GM21619 (cell line): ENCODE measurements at regions not wholly inside any gene's neighbourhood (a gene's known extent, or its start where the extent isn't known, plus 50 kb on each side); places are given as distances from the start of the nearest gene placed in this dataset.

ENCODE experiments used
- ATAC-seq: cut with Tn5 transposase; IDR thresholded peaks from one replicate; pipeline ENCODE4 v1.9.1; 2021; ENCODE audit not compliant: unreplicated experiment

- no peak for ATAC-seq
Measured at GRCh38 chr22:49079743-49080500, 747.8 kb downstream of the BRD1 start.

GRCh38 chr22:49079027-49079725, 748.5 kb downstream of the BRD1 start:
- no peak for ATAC-seq

DNA sequence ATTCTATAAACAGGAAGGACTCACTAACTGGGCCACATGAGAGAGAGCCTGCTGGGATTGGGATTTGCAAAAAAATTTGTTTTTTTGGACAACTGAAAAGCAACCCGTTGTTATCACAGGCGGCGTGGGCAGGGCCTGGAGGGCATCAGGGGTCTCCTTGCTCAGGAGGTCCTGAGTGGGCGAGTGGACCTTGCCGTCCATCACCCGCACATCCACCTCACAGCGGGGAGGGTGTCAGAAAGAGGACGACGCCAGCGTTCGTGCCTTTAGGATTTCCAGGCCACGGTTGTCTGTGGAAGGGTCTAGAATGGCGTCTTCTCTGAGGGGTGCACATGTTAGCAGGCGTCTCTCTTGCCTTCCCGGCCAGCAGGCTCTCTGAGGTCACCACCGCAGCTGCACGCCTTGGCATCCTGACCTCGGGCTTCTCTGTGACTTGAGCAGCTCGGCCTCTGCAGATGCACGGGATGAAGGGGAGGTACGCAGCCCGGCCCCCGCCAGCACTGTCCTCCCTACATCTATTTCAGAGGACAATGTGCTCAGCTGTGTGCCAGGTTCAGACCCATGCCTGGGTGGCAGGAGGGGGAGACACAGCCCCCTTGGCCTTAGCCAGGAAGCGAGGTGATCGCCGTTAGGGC, 749.5 kb downstream of the BRD1 start:
- ATAC-seq, result no peak

DNA sequence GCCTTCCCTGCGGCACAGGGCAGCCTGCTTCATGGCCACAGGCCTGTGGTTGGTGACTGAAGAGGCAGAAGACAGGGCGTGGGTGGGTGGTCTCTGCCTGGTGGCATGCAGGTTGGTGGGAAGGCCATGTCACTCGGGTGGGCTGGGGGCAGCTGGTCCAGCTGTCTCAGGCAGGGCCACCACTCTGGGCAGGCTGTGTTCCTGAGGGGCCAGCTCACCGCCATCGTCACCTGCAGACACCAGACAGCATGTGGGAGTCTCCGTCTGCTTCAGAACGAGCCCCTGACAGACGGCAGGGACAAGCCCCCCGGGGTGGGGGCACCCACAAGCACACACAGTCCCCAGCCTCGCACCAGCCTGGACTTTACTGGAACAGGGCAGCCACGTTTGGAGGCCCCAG, 750.1 kb downstream of the BRD1 start:
- ATAC-seq, result no peak

DNA sequence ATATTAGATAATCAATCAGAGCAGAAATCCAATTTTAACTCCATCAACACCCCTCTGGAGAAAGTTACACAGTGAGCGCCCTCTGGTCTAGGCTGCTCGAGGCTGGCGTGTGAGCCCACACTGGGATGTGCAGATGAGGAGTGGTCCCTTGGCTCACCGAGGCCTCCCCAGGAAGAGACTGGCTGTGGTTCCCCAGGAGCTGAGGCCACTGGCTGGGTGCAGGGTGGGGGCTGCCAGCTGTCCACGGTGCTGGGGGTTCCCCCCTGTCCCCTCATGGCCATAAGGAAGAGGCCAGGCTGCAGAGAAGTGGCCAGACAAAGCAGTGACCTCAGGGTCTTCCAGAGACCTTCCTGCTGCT, 750.7 kb downstream of the BRD1 start:
- ATAC-seq, result no peak

- no peak for ATAC-seq
Measured at GRCh38 chr22:49076300-49077035, 751.2 kb downstream of the BRD1 start.

- no peak for ATAC-seq
Measured at GRCh38 chr22:49075150-49075549, 752.5 kb downstream of the BRD1 start.

DNA sequence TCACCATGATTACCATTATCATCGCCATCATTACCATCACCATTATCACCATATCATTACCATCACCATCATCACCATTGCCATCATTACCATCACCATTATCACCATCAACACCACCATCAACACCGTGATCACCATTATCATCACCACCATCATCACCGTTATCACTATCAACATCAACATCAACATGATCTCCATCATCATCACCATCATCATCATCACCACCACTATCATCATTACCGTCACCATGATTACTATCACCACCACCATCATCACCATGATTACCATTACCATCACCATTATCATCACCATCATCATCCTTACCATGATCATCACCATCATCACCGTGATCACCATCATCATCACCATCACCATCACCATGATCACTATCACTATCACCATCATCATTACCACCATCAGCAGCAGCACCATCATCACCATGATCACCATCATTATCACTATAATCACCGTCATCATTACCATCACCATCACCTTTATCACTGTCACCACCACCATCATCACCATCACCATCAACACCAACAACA, 753.7 kb downstream of the BRD1 start:
- no peak for ATAC-seq

DNA sequence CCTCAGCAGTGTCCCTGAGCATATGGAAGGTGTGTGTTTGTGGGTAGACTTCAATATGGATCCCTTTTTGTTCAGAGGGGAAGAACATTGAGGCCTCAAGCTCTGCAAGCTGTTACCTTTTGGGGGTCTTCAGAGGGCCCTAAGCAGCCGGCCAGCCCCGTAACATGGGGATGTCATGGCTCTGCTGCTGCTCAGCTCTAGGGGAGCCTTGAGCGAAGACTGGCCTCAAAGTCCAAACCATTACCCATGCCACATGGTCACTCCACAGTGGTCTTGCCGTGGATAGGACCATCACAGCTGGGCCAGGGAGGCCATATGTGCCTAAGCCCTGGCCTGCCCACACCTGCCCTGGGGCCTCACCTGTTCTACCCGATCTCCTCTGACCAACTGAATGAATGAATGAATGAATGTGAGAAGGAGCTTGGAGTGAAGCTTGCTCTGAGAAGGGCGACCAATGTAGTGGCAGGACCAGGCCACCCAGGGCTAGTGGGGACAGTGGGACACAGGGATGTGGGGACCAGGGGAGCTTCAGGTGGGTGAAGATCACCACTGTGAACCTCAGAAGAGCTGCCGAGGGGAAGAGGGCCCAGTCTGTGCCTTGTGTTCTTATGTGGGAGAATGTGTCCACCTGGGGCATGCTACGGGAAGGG, 754.6 kb downstream of the BRD1 start:
- no peak for ATAC-seq

- ATAC-seq, result no peak
Measured at GRCh38 chr22:49070501-49070900, 757.2 kb downstream of the BRD1 start.

DNA sequence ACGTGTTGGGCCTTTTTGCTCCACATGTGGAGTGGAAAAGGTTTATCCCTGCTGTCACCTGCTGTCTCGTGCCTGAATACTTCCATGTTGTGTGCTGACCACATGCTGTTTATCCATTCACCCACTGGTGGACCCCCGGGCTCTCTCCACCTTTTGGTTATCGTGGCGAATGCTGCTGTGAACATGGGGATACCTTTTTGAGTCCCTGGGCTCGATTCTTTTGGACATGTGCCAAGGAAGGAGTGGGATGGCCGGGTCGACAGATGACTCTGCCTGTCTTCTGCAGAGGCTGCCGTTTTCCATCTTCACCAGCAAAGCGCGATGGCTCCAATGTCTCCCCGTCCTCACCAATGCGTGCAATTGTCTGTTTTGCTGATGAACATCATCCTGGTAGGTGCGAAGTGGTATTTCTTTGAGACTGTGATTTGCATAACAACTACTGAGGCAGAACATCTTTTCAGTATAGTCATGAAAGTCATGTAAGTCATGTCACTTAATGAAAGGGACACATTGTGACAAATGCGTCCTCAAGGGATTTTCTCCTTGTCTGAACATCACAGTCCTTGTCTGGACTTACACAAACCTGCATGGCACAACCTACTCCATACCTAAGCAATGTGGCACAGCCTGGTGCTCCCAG, 758.7 kb downstream of the BRD1 start:
- ATAC-seq, result no peak

DNA sequence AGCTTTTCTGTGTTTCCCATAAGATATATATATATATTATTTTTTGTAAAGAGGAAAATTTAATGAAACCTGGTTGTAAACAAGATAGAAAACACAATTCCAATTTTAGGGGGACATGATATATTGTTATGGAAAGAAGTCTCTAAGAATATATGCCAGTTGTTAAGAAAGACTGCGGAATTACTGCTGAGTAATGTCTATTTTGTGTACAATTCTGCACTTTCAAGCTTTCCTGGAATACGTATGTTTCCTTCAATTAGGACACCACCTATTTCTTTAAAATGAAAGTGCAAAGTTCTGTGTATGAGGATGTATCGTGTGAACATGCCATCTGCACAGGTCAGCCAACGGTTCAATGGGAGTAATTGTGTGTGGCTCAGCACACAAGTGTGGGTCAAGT, 760.2 kb downstream of the BRD1 start:
- no peak for ATAC-seq

- no peak for ATAC-seq
Measured at GRCh38 chr22:49066619-49067018, 761.1 kb downstream of the BRD1 start.

DNA sequence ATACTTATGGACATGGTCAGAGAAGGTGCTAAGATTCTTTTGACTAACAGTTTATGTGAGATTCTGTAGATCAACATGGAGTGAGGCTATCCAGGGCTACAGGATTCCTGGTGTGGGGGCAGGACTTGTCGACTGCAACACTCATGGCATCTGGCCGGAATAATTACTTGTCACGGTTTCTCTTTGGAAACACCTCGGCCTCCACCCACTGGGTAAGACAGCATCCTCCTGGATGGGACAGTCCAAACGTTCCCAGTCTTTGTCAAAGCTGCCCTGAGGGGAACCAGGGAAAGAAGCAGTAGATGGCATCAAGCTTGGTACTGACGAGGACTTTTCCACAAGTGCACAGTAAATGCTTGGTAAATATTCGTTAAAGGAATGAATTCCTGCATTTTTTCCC, 762.8 kb downstream of the BRD1 start:
- ATAC-seq, result no peak

DNA sequence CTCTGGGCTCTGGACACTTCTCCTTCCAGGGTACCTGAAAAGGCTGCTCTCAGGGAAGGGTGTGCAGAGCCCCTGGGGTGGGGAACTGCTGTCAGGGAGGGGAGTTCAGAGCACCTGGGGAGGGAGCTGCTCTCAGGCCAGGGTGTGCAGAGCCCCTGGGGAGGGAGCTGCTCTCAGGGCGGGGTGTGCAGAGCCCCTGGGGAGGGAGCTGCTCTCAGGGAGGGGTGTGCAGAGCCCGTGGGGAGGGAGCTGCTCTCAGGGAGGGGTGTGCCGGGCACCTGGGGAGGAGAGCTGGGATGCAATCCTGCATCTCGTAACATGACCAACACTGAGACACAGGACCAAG, 764.2 kb downstream of the BRD1 start:
- ATAC-seq, result no peak

- no peak for ATAC-seq
Measured at GRCh38 chr22:49062802-49063544, 764.7 kb downstream of the BRD1 start.

DNA sequence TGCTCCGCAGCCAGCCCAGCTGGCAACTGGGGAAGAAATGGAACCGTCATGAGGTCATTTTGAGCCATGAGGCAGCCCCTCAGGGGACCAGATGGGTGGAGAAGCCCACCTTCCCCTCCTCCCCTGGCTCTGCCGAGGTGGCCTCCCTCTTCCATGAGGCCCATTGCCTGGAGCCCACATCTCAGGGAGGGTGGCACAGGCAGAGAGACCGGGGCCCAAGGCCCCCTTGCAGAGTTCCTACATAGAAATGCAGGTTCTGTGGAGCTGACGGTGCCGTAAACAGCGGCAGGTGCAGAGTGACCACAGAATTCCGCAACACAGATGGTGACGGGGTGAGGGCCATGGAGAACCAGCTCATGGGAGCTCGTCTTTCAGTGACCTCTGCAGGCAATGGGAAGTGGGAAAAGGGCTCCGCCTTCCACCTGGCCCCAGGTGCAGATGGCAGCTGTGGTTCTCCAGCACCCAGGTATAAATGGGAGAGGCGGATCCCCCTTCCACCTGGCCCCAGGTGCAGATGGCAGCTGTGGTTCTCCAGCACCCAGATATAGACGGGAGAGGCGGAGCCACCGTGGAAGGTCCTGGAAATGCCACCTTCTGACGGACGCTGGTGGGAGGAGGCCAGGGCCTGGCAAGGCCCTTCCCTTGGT, 765.4 kb downstream of the BRD1 start:
- ATAC-seq, result no peak

DNA sequence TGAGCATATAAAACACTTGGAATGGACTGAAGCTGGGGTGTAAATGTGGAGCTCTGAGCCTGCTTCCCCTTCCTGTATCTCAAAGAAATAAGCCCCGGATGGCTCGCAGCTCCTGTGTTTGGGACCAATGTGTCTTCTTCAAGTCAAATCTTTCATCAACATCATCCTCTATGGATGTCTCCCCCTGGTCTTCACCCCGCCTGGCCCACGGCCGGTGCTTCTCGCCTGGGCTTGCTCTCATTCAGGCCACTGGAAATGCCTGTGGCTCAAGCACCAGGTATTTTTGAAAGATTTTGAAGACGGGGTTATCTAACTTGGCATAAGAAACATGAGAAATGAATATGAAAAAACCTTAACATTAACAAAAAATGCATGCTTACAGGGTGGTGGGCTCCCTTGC, 769.8 kb downstream of the BRD1 start:
- ATAC-seq, result no peak

- no peak for ATAC-seq
Measured at GRCh38 chr22:49056301-49056700, 771.4 kb downstream of the BRD1 start.
